ENCODE measurements at regions not wholly inside any gene's neighbourhood (a gene's known extent, or its start where the extent isn't known, plus 50 kb on each side); places are given as distances from the start of the nearest gene placed in this dataset.

GRCh38 chr2:217326238-217327022 lies 466.6 kb upstream of the TNP1 start:
- FAIRE-seq (no peak), DNase-seq (ENCODE audit: low read depth, low spot score) (no peak)
- no peaks in the 10 kb centered on the region for H3K9me3 ChIP-seq (ENCODE audit: control insufficient read depth, low read depth, low read length)
- TF ChIP-seq CTCF (optimal IDR thresholded peaks at IDR 0.05 in 1 of 3, IDR thresholded peaks at IDR 0.05 in 1 of 3, conservative IDR thresholded peaks at IDR 0.05 in 1 of 3; ENCODE audit: extremely low read depth in 1 of 3, insufficient read depth in 2 of 3, low read length in 3 of 3) (peak in 1 of 3 experiments; percentile 9), EZH2 (IDR thresholded peaks at IDR 0.05; ENCODE audit: low read length) (no peak)
- no peaks in the 10 kb centered on the region for H3K9me1 ChIP-seq (ENCODE audit: control insufficient read depth, extremely low read depth, insufficient read depth, low read length)
- H3K4me3 ChIP-seq (ENCODE audit: control insufficient read depth in 2 of 3, extremely low read depth in 1 of 3, insufficient read depth in 2 of 3, low read depth in 1 of 3, low read length in 3 of 3) = no peak overlapping the region
- no peaks in the 10 kb centered on the region for H3K27me3 ChIP-seq (ENCODE audit: control insufficient read depth, extremely low read depth, insufficient read depth, low read length)
- no peak overlapping the region for H3K27ac ChIP-seq (ENCODE audit: control insufficient read depth, insufficient read depth, low read length)
- no peaks in the 10 kb centered on the region for H3K79me2 ChIP-seq (ENCODE audit: control insufficient read depth, insufficient read depth, low read length)
- H3K4me2 ChIP-seq (ENCODE audit: control insufficient read depth, extremely low read depth, insufficient read depth, low read depth, low read length) = no peak overlapping the region
- no peak overlapping the region for H2AFZ ChIP-seq (ENCODE audit: control insufficient read depth, low read length)
- H3K36me3 ChIP-seq (ENCODE audit: control insufficient read depth in 2 of 2, extremely low read depth in 1 of 2, insufficient read depth in 2 of 2, low read length in 2 of 2) = no peaks in the 10 kb centered on the region
- H3K4me1 ChIP-seq (ENCODE audit: control insufficient read depth, extremely low read depth, insufficient read depth, low read length) = peaks cover 2% of the 10 kb centered on the region
- H3K9ac ChIP-seq (ENCODE audit: control insufficient read depth, extremely low read depth, insufficient read depth, low read length) = no peak overlapping the region
- no peaks in the 10 kb centered on the region for H4K20me1 ChIP-seq (ENCODE audit: control insufficient read depth, extremely low read depth, insufficient read depth, low read length)
- dilution Hi-C loops (cut with MboI; ENCODE audit: extremely low pct_ligation_motif_present, low sequenced_read_pairs) = no loop called here

GRCh38 chr2:217325816-217326215 lies 466.0 kb upstream of the TNP1 start:
- Histone ChIP-seq H3K4me3 (ENCODE audit: control insufficient read depth in 2 of 3, extremely low read depth in 1 of 3, insufficient read depth in 2 of 3, low read depth in 1 of 3, low read length in 3 of 3) (no peak overlapping the region), H3K4me2 (ENCODE audit: control insufficient read depth, extremely low read depth, insufficient read depth, low read depth, low read length) (no peak overlapping the region), H3K79me2 (ENCODE audit: control insufficient read depth, insufficient read depth, low read length) (no peaks in the 10 kb centered on the region), H3K9ac (ENCODE audit: control insufficient read depth, extremely low read depth, insufficient read depth, low read length) (no peak overlapping the region), H3K4me1 (ENCODE audit: control insufficient read depth, extremely low read depth, insufficient read depth, low read length) (no peaks in the 10 kb centered on the region), H3K36me3 (ENCODE audit: control insufficient read depth in 2 of 2, extremely low read depth in 1 of 2, insufficient read depth in 2 of 2, low read length in 2 of 2) (no peaks in the 10 kb centered on the region), H2AFZ (ENCODE audit: control insufficient read depth, low read length) (no peak overlapping the region), H3K27me3 (ENCODE audit: control insufficient read depth, extremely low read depth, insufficient read depth, low read length) (no peaks in the 10 kb centered on the region), H3K9me3 (ENCODE audit: control insufficient read depth, low read depth, low read length) (no peaks in the 10 kb centered on the region), H3K27ac (ENCODE audit: control insufficient read depth, insufficient read depth, low read length) (no peak overlapping the region), H4K20me1 (ENCODE audit: control insufficient read depth, extremely low read depth, insufficient read depth, low read length) (no peaks in the 10 kb centered on the region), H3K9me1 (ENCODE audit: control insufficient read depth, extremely low read depth, insufficient read depth, low read length) (no peaks in the 10 kb centered on the region)
- peak; percentile 41 for FAIRE-seq
- dilution Hi-C loops (cut with MboI; ENCODE audit: extremely low pct_ligation_motif_present, low sequenced_read_pairs) = no loop called here
- DNase-seq (ENCODE audit: low read depth, low spot score) = no peak
- TF ChIP-seq EZH2 (IDR thresholded peaks at IDR 0.05; ENCODE audit: low read length) (no peak), CTCF (optimal IDR thresholded peaks at IDR 0.05 in 1 of 3, IDR thresholded peaks at IDR 0.05 in 1 of 3, conservative IDR thresholded peaks at IDR 0.05 in 1 of 3; ENCODE audit: extremely low read depth in 1 of 3, insufficient read depth in 2 of 3, low read length in 3 of 3) (no peak)

Data from keratinocyte (primary cell).